ENCODE measurements at regions not wholly inside any gene's neighbourhood (a gene's known extent, or its start where the extent isn't known, plus 50 kb on each side); places are given as distances from the start of the nearest gene placed in this dataset.

GRCh38 chr2:10501451-10501961, 53.4 kb upstream of the ODC1 start:
- TF ChIP-seq POLR2AphosphoS5 (IDR thresholded peaks at IDR 0.05; ENCODE audit: low read depth, low read length) (no peak), CTCF (IDR thresholded peaks at IDR 0.05) (no peak), SIN3A (IDR thresholded peaks at IDR 0.05; ENCODE audit: borderline replicate concordance, insufficient read depth, low read depth, low read length) (no peak), REST (IDR thresholded peaks at IDR 0.05; ENCODE audit: insufficient read depth in 1 of 2, low read depth in 2 of 2, low read length in 1 of 2) (no peak), TCF7L2 (IDR thresholded peaks at IDR 0.05; ENCODE audit: low read depth, low read length) (no peak)
